Pulmonary artery endothelial cell (primary cell): ENCODE measurements at regions not wholly inside any gene's neighbourhood (a gene's known extent, or its start where the extent isn't known, plus 50 kb on each side); places are given as distances from the start of the nearest gene placed in this dataset.

ENCODE experiments used
- DNase-seq: peaks from one replicate; pipeline ENCODE4 v3.0.0-alpha.2; 2011; ENCODE audit warnings: low read depth, low spot score

GRCh38 chr2:118473846-118474540 is 373.5 kb downstream of the EN1 start:
- no peak for DNase-seq

- no peak for DNase-seq
These were observed 374.2 kb downstream of the EN1 start for GRCh38 chr2:118473241-118473640.

- DNase-seq, result no peak
These were observed 377.2 kb downstream of the EN1 start for GRCh38 chr2:118470297-118470696.

- no peak for DNase-seq
These were observed 378.3 kb downstream of the EN1 start for GRCh38 chr2:118469103-118469502.

- no peak for DNase-seq
These were observed 376.4 kb downstream of the INSIG2 start for GRCh38 chr2:118464546-118465265.

GRCh38 chr2:118464046-118464445 is 375.8 kb downstream of the INSIG2 start:
- DNase-seq, result no peak

- DNase-seq, result no peak
These were observed 372.2 kb downstream of the INSIG2 start for GRCh38 chr2:118460425-118460824.

GRCh38 chr2:118459426-118459825 is 371.2 kb downstream of the INSIG2 start:
- no peak for DNase-seq

- no peak for DNase-seq
These were observed 369.7 kb downstream of the INSIG2 start for GRCh38 chr2:118457951-118458350.

- no peak for DNase-seq
These were observed 361.1 kb downstream of the INSIG2 start for GRCh38 chr2:118449401-118449800.

- no peak for DNase-seq
These were observed 355.3 kb downstream of the INSIG2 start for GRCh38 chr2:118443596-118443995.

GRCh38 chr2:118442996-118443553 is 354.8 kb downstream of the INSIG2 start:
- DNase-seq, result no peak

GRCh38 chr2:118442046-118442445 is 353.8 kb downstream of the INSIG2 start:
- no peak for DNase-seq

GRCh38 chr2:118440404-118441098 is 352.3 kb downstream of the INSIG2 start:
- no peak for DNase-seq

GRCh38 chr2:118437501-118437900 is 349.2 kb downstream of the INSIG2 start:
- DNase-seq, result no peak

GRCh38 chr2:118431997-118432396 is 343.7 kb downstream of the INSIG2 start:
- DNase-seq, result no peak

- DNase-seq, result no peak
These were observed 343.3 kb downstream of the INSIG2 start for GRCh38 chr2:118431586-118431985.

- no peak for DNase-seq
These were observed 342.9 kb downstream of the INSIG2 start for GRCh38 chr2:118431165-118431517.

GRCh38 chr2:118430510-118431164 is 342.4 kb downstream of the INSIG2 start:
- peak; percentile 15 for DNase-seq

- DNase-seq, result no peak
These were observed 336.9 kb downstream of the INSIG2 start for GRCh38 chr2:118425191-118425590.

GRCh38 chr2:118423776-118424175 is 335.5 kb downstream of the INSIG2 start:
- DNase-seq, result no peak

- no peak for DNase-seq
These were observed 333.4 kb downstream of the INSIG2 start for GRCh38 chr2:118421648-118422047.
